Spleen (tissue), 7 donors: ENCODE measurements at regions not wholly inside any gene's neighbourhood (a gene's known extent, or its start where the extent isn't known, plus 50 kb on each side); places are given as distances from the start of the nearest gene placed in this dataset.

Experiments
- CTCF ChIP-seq, 11 experiments: fragments of 200-600 bp in 7 of 11; fragments of 450-650 bp in 4 of 11; sonication (generic) in 4 of 11; IDR thresholded peaks in 8 of 11; conservative IDR thresholded peaks in 3 of 11; 1 replicate in 7 of 11; 2 replicates in 4 of 11; pipeline versions ENCODE4 v1.4.0 to v1.8.0; 2016 to 2021; ENCODE audit warnings: antibody characterized with exemption in 11 of 11, inconsistent platforms in 4 of 11, mild to moderate bottlenecking in 1 of 11
- POLR2A ChIP-seq, 3 donors: fragments of 450-650 bp; IDR thresholded peaks; one replicate each; pipeline ENCODE4 v1.5.1; 2017; ENCODE audit warnings: antibody characterized with exemption in 3 of 3, mild to moderate bottlenecking in 1 of 3
- POLR2AphosphoS5 ChIP-seq, 3 donors: sonication (generic); formaldehyde crosslinking; IDR thresholded peaks; one replicate each; pipeline ENCODE4 v1.5.1; 2017; ENCODE audit warnings: antibody characterized with exemption in 3 of 3
- donor health status: DM: no; HTN: no; CAD: no; lungs with moderate emphysema.
- donor health status: DM: no; HTN: no; CAD: no.
- donor health status: DM: no; HTN: no; CAD: no.

- no peak for TF ChIP-seq CTCF (IDR thresholded peaks at IDR 0.05 in 8 of 11, conservative IDR thresholded peaks at IDR 0.05 in 3 of 11)
- TF ChIP-seq POLR2AphosphoS5 (IDR thresholded peaks at IDR 0.05), result no peak
- no peak for TF ChIP-seq POLR2A (IDR thresholded peaks at IDR 0.05)
Measured at GRCh38 chr10:131816941-131817700, 83.7 kb upstream of the PPP2R2D start.
